Heart left ventricle (tissue), 13 donors: ENCODE measurements at regions not wholly inside any gene's neighbourhood (a gene's known extent, or its start where the extent isn't known, plus 50 kb on each side); places are given as distances from the start of the nearest gene placed in this dataset.

Experiments used
- CTCF ChIP-seq, 12 donors: fragments of 200-600 bp; sonication (generic) in 4 of 12; IDR thresholded peaks; one replicate each; pipeline versions ENCODE4 v1.5.0 to v1.8.0; 2018 to 2022; ENCODE audit warnings: antibody characterized with exemption in 12 of 12, mild to moderate bottlenecking in 5 of 12
- POLR2A ChIP-seq, 2 donors: fragments of 450-650 bp; IDR thresholded peaks; one replicate each; pipeline ENCODE4 v1.6.1; 2017; ENCODE audit warnings: antibody characterized with exemption in 2 of 2, mild to moderate bottlenecking in 2 of 2, moderate library complexity in 2 of 2
- donor health status: ischemic (EF 13 %, LVEDD 7.1; RV severe dilation, severe dysfunction).
- donor health status: DM: no; HTN: yes; CAD: no.
- donor health status: DM: no; HTN: no; CAD: no.
- donor health status: ischemic (EF 25% LVEDD 6.9; RV normal size, moderate dysfunction).
- donor health status: ischemic (EF 25% LVEDD 5.7; RV mildly dilated, moderate dysfunction).
- donor health status: ischemic (EF 35%, LVEDD 5.7; RV mildly dilated, moderate dysfunction).
- donor health status: nonischemic (EF 11% LVEDD 7.7; RV severe dilation, severe dysfunction).
- donor health status: DM: yes; HTN: yes; CAD: no.
- donor health status: PGD.
- donor health status: ischemic (EF 29% LVEDD 5.4; RV normal size, mild dysfunction).
- donor health status: nonischemic (EF 23%, LVEDD 6.1; RV moderate dilation, normal function).

- TF ChIP-seq POLR2A (IDR thresholded peaks at IDR 0.05): no peak
- TF ChIP-seq CTCF (IDR thresholded peaks at IDR 0.05): no peak
Observed at GRCh38 chr18:70469916-70470315, 181.1 kb downstream of the SOCS6 start.
